ENCODE measurements at regions not wholly inside any gene's neighbourhood (a gene's known extent, or its start where the extent isn't known, plus 50 kb on each side); places are given as distances from the start of the nearest gene placed in this dataset.

DNA sequence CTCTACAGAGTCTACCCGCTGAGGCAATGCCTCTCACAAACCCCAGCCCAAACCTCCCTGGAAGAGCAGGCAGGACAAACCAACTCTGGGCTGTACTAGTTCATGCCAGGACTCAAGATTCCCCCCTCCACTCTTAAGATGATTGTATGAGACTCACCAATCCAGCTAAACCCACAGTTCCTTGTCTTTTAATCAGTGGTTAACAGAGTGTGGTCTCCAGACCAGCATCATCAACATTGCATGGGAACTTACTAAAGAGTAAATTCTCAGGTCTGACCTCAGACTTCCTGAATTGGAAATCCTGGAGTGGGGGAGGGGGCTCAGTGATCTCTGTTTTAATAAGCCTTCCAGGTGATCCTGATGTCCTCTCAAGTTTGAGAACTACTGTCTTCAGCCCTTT is 240.9 kb downstream of the GAS1 start:
- no peak overlapping the region for H3K9ac ChIP-seq (ENCODE audit: insufficient read depth, low read length, poor library complexity, severe bottlenecking)
- H3K9me3 Mint-ChIP-seq = peaks cover 0 to 6% (median 0%) of the 10 kb centered on the region in 7 donors
- WGBS (ENCODE audit: insufficient coverage) = no CpG with 5 or more reads among the region's 1 CpG
- H3K27me3 ChIP-seq (ENCODE audit: control insufficient read depth in 2 of 2, insufficient read depth in 2 of 2, low read length in 2 of 2) = no peaks in the 10 kb centered on the region
- no peak overlapping the region for H3K27ac Mint-ChIP-seq
- no peaks in the 10 kb centered on the region for H3K9me3 ChIP-seq (replicated peaks in 1 of 2; ENCODE audit: control insufficient read depth in 1 of 2, insufficient read depth in 1 of 2, low read length in 2 of 2)
- no peaks in the 10 kb centered on the region for H4K20me1 ChIP-seq (ENCODE audit: insufficient read depth, low read length)
- no peaks in the 10 kb centered on the region for H3K79me2 ChIP-seq (ENCODE audit: insufficient read depth, low read length)
- H2AFZ ChIP-seq (ENCODE audit: insufficient read depth, low read depth, low read length, poor library complexity, severe bottlenecking) = no peak overlapping the region
- no peak overlapping the region for H3K4me3 Mint-ChIP-seq
- peaks cover 1 to 3% (median 2%) of the 10 kb centered on the region in 3 donors for H3K27me3 Mint-ChIP-seq (ENCODE audit: low read depth in 3 of 3)
- H3K36me3 Mint-ChIP-seq = no peaks in the 10 kb centered on the region
- no peak overlapping the region for H3K27ac ChIP-seq (ENCODE audit: low read depth in 1 of 2, low read length in 2 of 2)
- no peak overlapping the region for H3K4me2 ChIP-seq (replicated peaks; ENCODE audit: extremely low read depth, low read length, poor library complexity, severe bottlenecking)
- no peak for DNase-seq
- no peaks in the 10 kb centered on the region for H3K36me3 ChIP-seq (replicated peaks in 1 of 2; ENCODE audit: control insufficient read depth in 1 of 2, insufficient read depth in 2 of 2, low read length in 2 of 2)
- no peaks in the 10 kb centered on the region for H3K4me1 ChIP-seq (ENCODE audit: control insufficient read depth in 1 of 2, insufficient read depth in 2 of 2, low read length in 2 of 2)
- intact Hi-C loops (cut with micrococcal nuclease) = no loop called here
- TF ChIP-seq, protein P1, sequence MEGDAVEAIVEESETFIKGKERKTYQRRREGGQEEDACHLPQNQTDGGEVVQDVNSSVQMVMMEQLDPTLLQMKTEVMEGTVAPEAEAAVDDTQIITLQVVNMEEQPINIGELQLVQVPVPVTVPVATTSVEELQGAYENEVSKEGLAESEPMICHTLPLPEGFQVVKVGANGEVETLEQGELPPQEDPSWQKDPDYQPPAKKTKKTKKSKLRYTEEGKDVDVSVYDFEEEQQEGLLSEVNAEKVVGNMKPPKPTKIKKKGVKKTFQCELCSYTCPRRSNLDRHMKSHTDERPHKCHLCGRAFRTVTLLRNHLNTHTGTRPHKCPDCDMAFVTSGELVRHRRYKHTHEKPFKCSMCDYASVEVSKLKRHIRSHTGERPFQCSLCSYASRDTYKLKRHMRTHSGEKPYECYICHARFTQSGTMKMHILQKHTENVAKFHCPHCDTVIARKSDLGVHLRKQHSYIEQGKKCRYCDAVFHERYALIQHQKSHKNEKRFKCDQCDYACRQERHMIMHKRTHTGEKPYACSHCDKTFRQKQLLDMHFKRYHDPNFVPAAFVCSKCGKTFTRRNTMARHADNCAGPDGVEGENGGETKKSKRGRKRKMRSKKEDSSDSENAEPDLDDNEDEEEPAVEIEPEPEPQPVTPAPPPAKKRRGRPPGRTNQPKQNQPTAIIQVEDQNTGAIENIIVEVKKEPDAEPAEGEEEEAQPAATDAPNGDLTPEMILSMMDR (IDR thresholded peaks at IDR 0.05) = no peak
- no peak overlapping the region for H3K4me3 ChIP-seq (replicated peaks in 1 of 3; ENCODE audit: low read depth in 2 of 3, low read length in 3 of 3)
- no peaks in the 10 kb centered on the region for H3K4me1 Mint-ChIP-seq

DNA sequence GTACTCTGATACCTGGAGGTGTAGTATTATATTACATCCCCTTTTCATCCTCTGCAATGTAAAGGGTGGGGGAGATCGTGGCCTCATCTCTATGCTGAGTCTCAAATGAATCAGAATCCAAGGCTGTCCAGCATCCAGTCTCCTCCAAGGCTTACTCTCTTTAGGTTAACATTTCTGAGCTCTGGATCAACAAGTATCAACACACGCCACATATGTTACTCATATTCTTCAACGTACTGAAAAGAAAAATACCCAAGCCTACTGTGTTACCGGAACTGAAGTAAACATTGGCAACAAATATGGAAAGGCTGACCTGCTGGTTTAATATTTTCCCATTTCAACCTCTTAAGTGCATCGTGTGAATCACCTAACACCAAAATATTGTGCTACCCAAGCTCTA is 241.8 kb downstream of the GAS1 start:
- 100% methylated on average over 1 of the region's 5 CpGs for WGBS (ENCODE audit: insufficient coverage)

More for the DNA sequence above, 241.8 kb downstream of the GAS1 start:
- no peak overlapping the region for H3K27ac Mint-ChIP-seq
- TF ChIP-seq, protein P1 (IDR thresholded peaks at IDR 0.05) = no peak
- Histone ChIP-seq H3K9me3 (replicated peaks in 1 of 2; ENCODE audit: control insufficient read depth in 1 of 2, insufficient read depth in 1 of 2, low read length in 2 of 2) (no peaks in the 10 kb centered on the region), H3K4me1 (ENCODE audit: control insufficient read depth in 1 of 2, insufficient read depth in 2 of 2, low read length in 2 of 2) (no peaks in the 10 kb centered on the region), H3K4me2 (replicated peaks; ENCODE audit: extremely low read depth, low read length, poor library complexity, severe bottlenecking) (no peak overlapping the region), H3K27ac (ENCODE audit: low read depth in 1 of 2, low read length in 2 of 2) (no peak overlapping the region), H3K9ac (ENCODE audit: insufficient read depth, low read length, poor library complexity, severe bottlenecking) (no peak overlapping the region), H3K27me3 (ENCODE audit: control insufficient read depth in 2 of 2, insufficient read depth in 2 of 2, low read length in 2 of 2) (no peaks in the 10 kb centered on the region), H4K20me1 (ENCODE audit: insufficient read depth, low read length) (no peaks in the 10 kb centered on the region), H3K4me3 (replicated peaks in 1 of 3; ENCODE audit: low read depth in 2 of 3, low read length in 3 of 3) (no peak overlapping the region), H3K79me2 (ENCODE audit: insufficient read depth, low read length) (no peaks in the 10 kb centered on the region), H3K36me3 (replicated peaks in 1 of 2; ENCODE audit: control insufficient read depth in 1 of 2, insufficient read depth in 2 of 2, low read length in 2 of 2) (no peaks in the 10 kb centered on the region), H2AFZ (ENCODE audit: insufficient read depth, low read depth, low read length, poor library complexity, severe bottlenecking) (no peak overlapping the region)
- H3K27me3 Mint-ChIP-seq (ENCODE audit: low read depth in 3 of 3) = peaks cover 1 to 3% (median 2%) of the 10 kb centered on the region in 3 donors
- DNase-seq = no peak
- H3K9me3 Mint-ChIP-seq = peaks cover 0 to 6% (median 0%) of the 10 kb centered on the region in 7 donors
- no peaks in the 10 kb centered on the region for H3K36me3 Mint-ChIP-seq
- intact Hi-C loops (cut with micrococcal nuclease) = no loop called here
- H3K4me1 Mint-ChIP-seq = no peaks in the 10 kb centered on the region
- H3K4me3 Mint-ChIP-seq = no peak overlapping the region

Measured in CD14-positive monocyte (primary cell).